ENCODE measurements at regions not wholly inside any gene's neighbourhood (a gene's known extent, or its start where the extent isn't known, plus 50 kb on each side); places are given as distances from the start of the nearest gene placed in this dataset.

DNA sequence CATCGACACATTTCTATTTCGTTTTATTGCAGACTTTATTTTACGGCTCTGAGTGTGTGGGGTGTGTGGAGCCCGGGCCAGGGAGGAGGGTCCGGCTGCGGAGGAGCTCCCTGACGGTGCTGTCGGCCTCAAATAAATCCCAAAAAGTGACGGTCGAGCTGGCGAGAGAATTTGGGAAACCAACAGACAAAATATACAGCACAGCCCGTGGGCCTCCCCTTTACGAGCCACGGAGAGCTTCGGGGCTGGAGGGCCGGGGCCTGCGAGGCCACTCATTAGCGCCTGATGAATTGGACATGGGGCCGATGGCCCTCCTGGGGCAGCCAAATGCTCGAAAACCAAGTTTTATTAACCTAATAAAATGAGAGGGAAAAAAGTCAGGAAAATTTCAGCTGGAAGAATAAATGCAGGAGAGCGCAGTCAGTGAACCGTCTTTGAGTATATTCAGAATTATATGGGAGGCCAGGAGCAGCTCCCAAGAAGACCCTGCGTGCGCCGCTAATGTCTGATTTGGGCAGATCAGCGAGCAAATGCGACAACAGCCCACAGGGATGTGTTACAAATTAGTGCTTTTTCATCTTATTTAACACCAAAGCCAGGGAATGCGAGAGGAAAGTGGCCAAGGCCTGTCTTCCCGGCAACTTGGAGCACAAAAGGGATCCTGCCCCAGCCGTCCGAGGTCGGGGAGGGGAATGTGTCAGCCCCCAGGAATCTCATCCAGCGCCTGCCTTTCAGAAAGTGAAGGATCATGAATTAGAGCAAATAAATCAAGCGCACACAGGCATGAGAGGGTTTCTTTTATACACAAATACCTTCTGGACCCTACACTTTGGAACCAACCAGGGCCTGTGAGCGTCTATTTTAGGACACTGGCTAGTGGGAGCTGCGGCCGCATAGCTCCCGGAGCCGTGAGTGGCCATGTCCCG is 249.1 kb downstream of the C16orf95 start:
- peak overlapping the region; percentile 65 for H3K4me2 ChIP-seq (ENCODE audit: low read length)
- H3K27ac ChIP-seq (ENCODE audit: low read depth, low read length) = peak overlapping the region; percentile 25
- peak overlapping the region; percentile 71 for H2AFZ ChIP-seq (ENCODE audit: low read depth, low read length)
- H3K9ac ChIP-seq (ENCODE audit: low read length) = peak overlapping the region; percentile 50
- Mint-ChIP-seq H3K27ac (ENCODE audit: unreplicated experiment) (no peak overlapping the region), H3K27me3 (ENCODE audit: low read depth, unreplicated experiment) (peaks cover 21% of the 10 kb centered on the region), H3K4me3 (ENCODE audit: unreplicated experiment) (no peak overlapping the region), H3K36me3 (ENCODE audit: low read depth, unreplicated experiment) (peaks cover 3% of the 10 kb centered on the region), H3K4me1 (ENCODE audit: low read depth, unreplicated experiment) (peaks cover 8% of the 10 kb centered on the region), H3K9me3 (ENCODE audit: unreplicated experiment) (no peaks in the 10 kb centered on the region)
- DNase-seq (ENCODE audit: low read depth) (peak; percentile 71), FAIRE-seq (no peak)
- TF ChIP-seq EZH2 (IDR thresholded peaks at IDR 0.05; ENCODE audit: insufficient read depth, low read length) (no peak), CTCF (IDR thresholded peaks at IDR 0.05; ENCODE audit: insufficient read depth, low read depth, low read length) (no peak)
- no peaks in the 10 kb centered on the region for H3K36me3 ChIP-seq (ENCODE audit: insufficient read depth, low read length)
- no peaks in the 10 kb centered on the region for H4K20me1 ChIP-seq (ENCODE audit: insufficient read depth, low read length)
- H3K4me3 ChIP-seq (ENCODE audit: insufficient read depth, low read depth, low read length) = no peak overlapping the region
- H3K4me1 ChIP-seq (ENCODE audit: insufficient read depth, low read length) = peaks cover 8% of the 10 kb centered on the region
- H3K9me3 ChIP-seq (ENCODE audit: insufficient read depth, low read depth, low read length) = no peaks in the 10 kb centered on the region
- no peaks in the 10 kb centered on the region for H3K79me2 ChIP-seq (ENCODE audit: insufficient read depth, low read length)
- H3K27me3 ChIP-seq (ENCODE audit: insufficient read depth, low read length) = no peaks in the 10 kb centered on the region

DNA sequence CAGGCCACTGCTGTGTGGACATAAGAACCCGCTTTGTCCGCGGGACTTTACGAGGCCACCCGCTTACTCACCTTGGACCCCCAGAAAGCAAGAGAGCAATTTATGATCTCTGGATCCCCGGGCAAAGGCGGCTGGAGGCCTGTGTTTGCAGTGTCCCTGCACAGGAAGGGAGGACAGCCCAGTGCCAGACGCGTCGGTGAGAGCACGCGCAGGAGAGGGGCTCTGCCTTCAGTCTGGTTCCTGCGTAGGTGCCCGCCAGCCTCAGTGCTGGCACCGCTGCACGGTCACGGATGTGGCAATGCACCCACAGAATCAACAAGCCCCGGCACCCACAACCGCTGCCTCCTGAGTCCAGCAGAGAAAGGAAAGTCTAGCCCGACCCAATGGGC is 248.4 kb downstream of the C16orf95 start:
- H3K27ac Mint-ChIP-seq (ENCODE audit: unreplicated experiment) = no peak overlapping the region

More for the DNA sequence above, 248.4 kb downstream of the C16orf95 start:
- Histone ChIP-seq H3K79me2 (ENCODE audit: insufficient read depth, low read length) (no peaks in the 10 kb centered on the region), H3K36me3 (ENCODE audit: insufficient read depth, low read length) (no peaks in the 10 kb centered on the region), H3K4me1 (ENCODE audit: insufficient read depth, low read length) (peaks cover 8% of the 10 kb centered on the region), H3K4me3 (ENCODE audit: insufficient read depth, low read depth, low read length) (no peak overlapping the region), H3K27me3 (ENCODE audit: insufficient read depth, low read length) (no peaks in the 10 kb centered on the region), H2AFZ (ENCODE audit: low read depth, low read length) (peak overlapping the region; percentile 71), H3K27ac (ENCODE audit: low read depth, low read length) (no peak overlapping the region), H3K9me3 (ENCODE audit: insufficient read depth, low read depth, low read length) (no peaks in the 10 kb centered on the region), H4K20me1 (ENCODE audit: insufficient read depth, low read length) (no peaks in the 10 kb centered on the region), H3K9ac (ENCODE audit: low read length) (peak overlapping the region; percentile 50), H3K4me2 (ENCODE audit: low read length) (peak overlapping the region; percentile 65)
- Mint-ChIP-seq H3K4me3 (ENCODE audit: unreplicated experiment) (no peak overlapping the region), H3K4me1 (ENCODE audit: low read depth, unreplicated experiment) (peaks cover 8% of the 10 kb centered on the region), H3K9me3 (ENCODE audit: unreplicated experiment) (no peaks in the 10 kb centered on the region), H3K36me3 (ENCODE audit: low read depth, unreplicated experiment) (peaks cover 3% of the 10 kb centered on the region), H3K27me3 (ENCODE audit: low read depth, unreplicated experiment) (peaks cover 21% of the 10 kb centered on the region)
- FAIRE-seq = no peak
- TF ChIP-seq EZH2 (IDR thresholded peaks at IDR 0.05; ENCODE audit: insufficient read depth, low read length) = no peak
- TF ChIP-seq CTCF (IDR thresholded peaks at IDR 0.05; ENCODE audit: insufficient read depth, low read depth, low read length) = no peak
- DNase-seq (ENCODE audit: low read depth) = no peak

Data from astrocyte (in vitro differentiated cells and primary cell).